Glutamatergic neuron (in vitro differentiated cells): ENCODE measurements at regions not wholly inside any gene's neighbourhood (a gene's known extent, or its start where the extent isn't known, plus 50 kb on each side); places are given as distances from the start of the nearest gene placed in this dataset.

ENCODE experiments used
- DNase-seq: peaks from one replicate; pipeline ENCODE4 v3.0.0; 2022
- H3K27ac Mint-ChIP-seq: one replicate; pipeline ENCODE4 v1.8.0; 2020; ENCODE audit warnings: mild to moderate bottlenecking, mixed read lengths, inconsistent platforms; ENCODE audit not compliant: unreplicated experiment
- H3K27me3 Mint-ChIP-seq: one replicate; pipeline ENCODE4 v1.8.0; 2020; ENCODE audit warnings: mild to moderate bottlenecking, moderate library complexity, mixed read lengths, inconsistent platforms; ENCODE audit not compliant: unreplicated experiment
- H3K36me3 Mint-ChIP-seq: one replicate; pipeline ENCODE4 v1.8.0; 2020; ENCODE audit warnings: mild to moderate bottlenecking, mixed read lengths, inconsistent platforms; ENCODE audit not compliant: unreplicated experiment
- H3K4me1 Mint-ChIP-seq: one replicate; pipeline ENCODE4 v1.8.0; 2020; ENCODE audit warnings: mild to moderate bottlenecking, low read depth, mixed read lengths, inconsistent platforms; ENCODE audit not compliant: unreplicated experiment
- H3K4me3 Mint-ChIP-seq: one replicate; pipeline ENCODE4 v1.8.0; 2020; ENCODE audit warnings: mild to moderate bottlenecking, mixed read lengths, inconsistent platforms; ENCODE audit not compliant: unreplicated experiment
- H3K9me3 Mint-ChIP-seq: one replicate; pipeline ENCODE4 v1.8.0; 2020; ENCODE audit warnings: mild to moderate bottlenecking, moderate library complexity, mixed read lengths, inconsistent platforms; ENCODE audit not compliant: unreplicated experiment
- CTCF ChIP-seq: fragments of 200-600 bp; sonication (generic); IDR thresholded peaks from one replicate; pipeline ENCODE4 v1.5.0; 2021; ENCODE audit not compliant: partially characterized antibody, unreplicated experiment

DNA sequence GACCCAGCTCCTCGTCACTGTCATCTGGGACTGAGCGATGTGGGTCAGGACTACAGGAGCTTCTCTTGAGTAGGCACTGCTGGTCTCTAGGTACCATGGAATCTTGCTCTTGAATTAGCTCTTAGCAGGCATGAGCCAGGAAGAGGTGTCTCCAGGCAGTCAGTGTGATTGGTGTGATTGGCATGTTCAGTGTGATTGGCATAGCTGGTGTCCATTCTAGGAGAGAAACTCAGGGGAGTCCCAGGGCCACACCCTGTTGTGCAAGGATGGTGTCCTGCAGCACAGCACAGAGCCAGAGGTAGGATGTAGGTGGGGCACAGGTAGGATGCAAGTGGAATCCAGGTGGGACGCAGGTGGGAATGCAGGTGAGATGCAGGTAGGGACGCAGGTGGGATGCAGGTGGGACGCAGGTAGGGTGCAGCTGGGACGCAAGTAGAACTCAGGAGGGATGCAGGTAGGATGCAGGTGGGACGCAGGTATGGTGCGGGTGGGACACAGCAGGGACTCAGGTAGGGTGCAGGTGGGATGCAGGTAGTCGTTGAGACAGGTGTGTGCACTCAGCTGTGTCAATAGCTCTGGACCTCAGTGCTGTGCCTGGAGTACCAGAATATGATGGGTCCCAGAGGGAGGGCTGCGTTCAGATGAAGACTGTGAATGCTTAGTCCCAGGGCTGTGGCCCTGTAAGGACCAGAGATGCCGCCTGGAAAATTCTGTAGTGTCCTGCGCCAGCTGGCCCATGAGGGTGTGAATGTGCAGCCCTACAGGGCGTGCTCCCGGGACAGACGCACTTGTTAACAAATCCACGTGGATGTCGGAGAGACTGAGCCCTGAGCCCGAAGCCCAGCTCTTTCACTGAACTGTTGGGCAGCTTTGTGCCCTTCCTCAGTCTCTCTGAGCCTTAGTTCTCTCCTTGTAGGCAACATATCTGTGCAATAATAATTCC, 248.2 kb upstream of the PITRM1 start:
- no peaks in the 10 kb centered on the region for H3K36me3 Mint-ChIP-seq
- no peak for TF ChIP-seq CTCF
- H3K9me3 Mint-ChIP-seq = peaks cover 2% of the 10 kb centered on the region
- H3K4me1 Mint-ChIP-seq = peaks cover 10% of the 10 kb centered on the region
- peaks cover 2% of the 10 kb centered on the region for H3K27me3 Mint-ChIP-seq
- no peak overlapping the region for H3K27ac Mint-ChIP-seq
- no peak for DNase-seq
- H3K4me3 Mint-ChIP-seq = no peak overlapping the region

- TF ChIP-seq CTCF = no peak
- Mint-ChIP-seq H3K27ac (no peak overlapping the region), H3K27me3 (no peaks in the 10 kb centered on the region), H3K4me3 (no peak overlapping the region), H3K36me3 (no peaks in the 10 kb centered on the region), H3K9me3 (peaks cover 2% of the 10 kb centered on the region), H3K4me1 (peaks cover 7% of the 10 kb centered on the region)
- DNase-seq = no peak
Measured at GRCh38 chr10:3419719-3420495, 247.3 kb upstream of the PITRM1 start.

- Mint-ChIP-seq H3K27ac (no peak overlapping the region), H3K27me3 (no peaks in the 10 kb centered on the region), H3K4me1 (no peaks in the 10 kb centered on the region), H3K9me3 (peaks cover 3% of the 10 kb centered on the region), H3K4me3 (no peak overlapping the region), H3K36me3 (no peaks in the 10 kb centered on the region)
- no peak for TF ChIP-seq CTCF
- DNase-seq = no peak
Measured at GRCh38 chr10:3418926-3419325, 246.3 kb upstream of the PITRM1 start.

DNA sequence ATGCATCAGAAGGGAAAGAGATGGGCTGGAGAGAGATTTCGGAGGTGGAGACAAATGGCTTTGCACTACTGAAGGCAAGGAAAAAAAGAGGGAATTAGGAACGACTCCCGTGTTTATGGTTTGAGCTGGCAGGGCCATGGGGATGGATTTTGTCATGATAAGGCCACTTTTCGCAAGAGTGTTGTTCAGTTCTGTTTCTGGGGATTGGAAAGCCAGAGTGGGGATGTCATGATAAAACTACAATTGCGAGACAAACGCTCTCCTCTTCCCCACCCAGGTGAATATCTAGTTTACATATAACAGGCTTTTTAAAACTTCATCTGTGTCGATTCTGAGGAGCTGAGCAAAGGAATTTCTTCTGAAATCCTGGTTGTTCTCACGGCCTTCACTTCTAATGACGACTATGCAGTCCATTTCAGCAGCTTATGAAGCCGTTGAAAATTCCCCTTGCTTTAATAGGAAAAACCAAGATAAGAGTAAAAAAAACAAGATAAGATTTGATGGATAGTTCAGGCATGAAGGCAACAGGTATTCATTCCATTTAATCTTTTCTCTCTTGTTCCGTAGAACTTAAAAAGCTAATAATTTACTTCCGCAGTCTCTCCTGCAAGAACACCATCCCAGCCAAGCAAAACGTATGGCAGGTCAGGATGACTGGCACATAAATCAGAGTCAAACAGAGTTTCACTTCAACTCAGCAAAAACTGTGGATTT, 245.6 kb upstream of the PITRM1 start:
- H3K4me1 Mint-ChIP-seq = no peaks in the 10 kb centered on the region

More for the DNA sequence above, 245.6 kb upstream of the PITRM1 start:
- H3K27ac Mint-ChIP-seq = no peak overlapping the region
- no peak overlapping the region for H3K4me3 Mint-ChIP-seq
- no peaks in the 10 kb centered on the region for H3K36me3 Mint-ChIP-seq
- no peak for DNase-seq
- H3K27me3 Mint-ChIP-seq = no peaks in the 10 kb centered on the region
- no peak for TF ChIP-seq CTCF
- peaks cover 6% of the 10 kb centered on the region for H3K9me3 Mint-ChIP-seq
